Neural progenitor cell (in vitro differentiated cells): ENCODE measurements at regions not wholly inside any gene's neighbourhood (a gene's known extent, or its start where the extent isn't known, plus 50 kb on each side); places are given as distances from the start of the nearest gene placed in this dataset.

ENCODE experiments used
- DNase-seq: peaks from one replicate; pipeline ENCODE4 v3.0.0-alpha.2; 2016; ENCODE audit warnings: low spot score
- H2AFZ ChIP-seq: fragments of 200-600 bp; sonication (generic); replicated peaks from 2 replicates; pipeline ENCODE4 v1.6.1; 2016; ENCODE audit warnings: antibody characterized with exemption
- H3F3A ChIP-seq: fragments of 200-600 bp; sonication (generic); 2 replicates; pipeline ENCODE4 v1.6.1; 2016; ENCODE audit warnings: antibody characterized with exemption, low read depth
- H3K27ac ChIP-seq: fragments of 200-600 bp; sonication (generic); 2 replicates; pipeline ENCODE4 v1.5.1; 2016; ENCODE audit warnings: mild to moderate bottlenecking
- H3K27me3 ChIP-seq: fragments of 200-600 bp; sonication (generic); 2 replicates; pipeline ENCODE4 v1.6.1; 2016; ENCODE audit warnings: mild to moderate bottlenecking, moderate library complexity
- H3K36me3 ChIP-seq: fragments of 200-600 bp; sonication (generic); 2 replicates; pipeline ENCODE4 v1.5.1; 2016
- H3K4me1 ChIP-seq: fragments of 200-600 bp; sonication (generic); 2 replicates; pipeline ENCODE4 v1.6.1; 2016; ENCODE audit warnings: mixed run types
- H3K4me2 ChIP-seq: fragments of 200-600 bp; sonication (generic); 2 replicates; pipeline ENCODE4 v1.6.1; 2016
- H3K4me3 ChIP-seq: fragments of 200-600 bp; sonication (generic); 2 replicates; pipeline ENCODE4 v1.5.1; 2016
- H3K79me2 ChIP-seq: fragments of 200-600 bp; sonication (generic); 2 replicates; pipeline ENCODE4 v1.6.1; 2016; ENCODE audit warnings: low read depth
- H3K9ac ChIP-seq: fragments of 200-600 bp; sonication (generic); 2 replicates; pipeline ENCODE4 v1.6.1; 2016
- H3K9me3 ChIP-seq: fragments of 200-600 bp; sonication (generic); 2 replicates; pipeline ENCODE4 v1.5.1; 2016; ENCODE audit warnings: low read depth
- H4K20me1 ChIP-seq: fragments of 200-600 bp; sonication (generic); 2 replicates; pipeline ENCODE4 v1.6.1; 2016; ENCODE audit warnings: low read depth
- H3K27ac Mint-ChIP-seq: 3 replicates; pipeline ENCODE4 v1.8.0; 2021; ENCODE audit warnings: mixed read lengths
- H3K27me3 Mint-ChIP-seq: 2 replicates; pipeline ENCODE4 v1.8.0; 2022; ENCODE audit warnings: low read depth, mild to moderate bottlenecking, inconsistent platforms, moderate library complexity, mixed read lengths; ENCODE audit not compliant: insufficient read depth
- H3K36me3 Mint-ChIP-seq: 3 replicates; pipeline ENCODE4 v1.8.0; 2021; ENCODE audit warnings: mixed read lengths
- H3K4me1 Mint-ChIP-seq: 3 replicates; pipeline ENCODE4 v1.8.0; 2021; ENCODE audit warnings: mixed read lengths
- H3K4me3 Mint-ChIP-seq: 3 replicates; pipeline ENCODE4 v1.8.0; 2021; ENCODE audit warnings: mild to moderate bottlenecking, moderate library complexity, mixed read lengths
- H3K9me3 Mint-ChIP-seq: 3 replicates; pipeline ENCODE4 v1.8.0; 2020; ENCODE audit warnings: mixed read lengths
- CTCF ChIP-seq: fragments of 200-600 bp; sonication (generic); IDR thresholded peaks from 2 replicates; pipeline ENCODE4 v1.5.1; 2017; ENCODE audit warnings: antibody characterized with exemption, mild to moderate bottlenecking
- EZH2 ChIP-seq: fragments of 200-600 bp; sonication (generic); IDR thresholded peaks from 2 replicates; pipeline ENCODE4 v1.6.1; 2017; ENCODE audit warnings: antibody characterized with exemption, mild to moderate bottlenecking, moderate library complexity
- EZH2phosphoT487 ChIP-seq: fragments of 200-600 bp; sonication (generic); IDR thresholded peaks from 2 replicates; pipeline ENCODE4 v1.6.1; 2017; ENCODE audit warnings: antibody characterized with exemption

GRCh38 chr12:91267039-91267438 is 84.4 kb upstream of the DCN start:
- H4K20me1 ChIP-seq, result no peaks in the 10 kb centered on the region
- no peaks in the 10 kb centered on the region for H3K27me3 ChIP-seq
- H3F3A ChIP-seq, result no peaks in the 10 kb centered on the region
- Mint-ChIP-seq H3K27me3 (no peaks in the 10 kb centered on the region), H3K4me3 (no peak overlapping the region), H3K27ac (no peak overlapping the region), H3K36me3 (no peaks in the 10 kb centered on the region), H3K4me1 (peaks cover 3% of the 10 kb centered on the region), H3K9me3 (peaks cover 3% of the 10 kb centered on the region)
- no peaks in the 10 kb centered on the region for H3K9me3 ChIP-seq
- H3K27ac ChIP-seq, result no peak overlapping the region
- no peak overlapping the region for H3K9ac ChIP-seq
- H3K79me2 ChIP-seq, result no peaks in the 10 kb centered on the region
- no peak overlapping the region for H3K4me2 ChIP-seq
- DNase-seq, result no peak
- H3K4me1 ChIP-seq, result peaks cover 6% of the 10 kb centered on the region
- no peak overlapping the region for H3K4me3 ChIP-seq
- TF ChIP-seq CTCF (no peak), EZH2 (no peak), EZH2phosphoT487 (no peak)
- H3K36me3 ChIP-seq, result no peaks in the 10 kb centered on the region
- peak overlapping the region; percentile 70 for H2AFZ ChIP-seq

GRCh38 chr12:91264178-91264577 is 81.6 kb upstream of the DCN start:
- Histone ChIP-seq H3K4me1 (peaks cover 6% of the 10 kb centered on the region), H3K27ac (no peak overlapping the region), H2AFZ (no peak overlapping the region), H3K9me3 (no peaks in the 10 kb centered on the region), H4K20me1 (no peaks in the 10 kb centered on the region), H3K4me3 (no peak overlapping the region), H3K36me3 (no peaks in the 10 kb centered on the region), H3K9ac (no peak overlapping the region), H3F3A (no peaks in the 10 kb centered on the region), H3K4me2 (no peak overlapping the region), H3K27me3 (no peaks in the 10 kb centered on the region), H3K79me2 (no peaks in the 10 kb centered on the region)
- H3K4me3 Mint-ChIP-seq, result no peak overlapping the region
- no peaks in the 10 kb centered on the region for H3K27me3 Mint-ChIP-seq
- no peak for DNase-seq
- TF ChIP-seq EZH2 (no peak), EZH2phosphoT487 (no peak), CTCF (no peak)
- H3K9me3 Mint-ChIP-seq, result no peaks in the 10 kb centered on the region
- H3K36me3 Mint-ChIP-seq, result no peaks in the 10 kb centered on the region
- no peaks in the 10 kb centered on the region for H3K4me1 Mint-ChIP-seq
- H3K27ac Mint-ChIP-seq, result no peak overlapping the region

GRCh38 chr12:91261820-91262676 is 79.4 kb upstream of the DCN start:
- H3K36me3 ChIP-seq, result no peaks in the 10 kb centered on the region
- no peak overlapping the region for H2AFZ ChIP-seq
- no peak overlapping the region for H3K4me3 ChIP-seq
- TF ChIP-seq EZH2, result no peak
- no peak for TF ChIP-seq EZH2phosphoT487
- TF ChIP-seq CTCF, result no peak
- no peaks in the 10 kb centered on the region for H4K20me1 ChIP-seq
- H3K9ac ChIP-seq, result no peak overlapping the region
- Mint-ChIP-seq H3K27me3 (no peaks in the 10 kb centered on the region), H3K36me3 (no peaks in the 10 kb centered on the region), H3K4me1 (no peaks in the 10 kb centered on the region), H3K4me3 (no peak overlapping the region), H3K27ac (no peak overlapping the region), H3K9me3 (no peaks in the 10 kb centered on the region)
- H3K27me3 ChIP-seq, result no peaks in the 10 kb centered on the region
- H3K9me3 ChIP-seq, result no peaks in the 10 kb centered on the region
- DNase-seq, result no peak
- H3K27ac ChIP-seq, result no peak overlapping the region
- H3K4me2 ChIP-seq, result no peak overlapping the region
- no peaks in the 10 kb centered on the region for H3F3A ChIP-seq
- no peaks in the 10 kb centered on the region for H3K79me2 ChIP-seq
- H3K4me1 ChIP-seq, result no peaks in the 10 kb centered on the region
